A673 (cell line): ENCODE measurements at regions not wholly inside any gene's neighbourhood (a gene's known extent, or its start where the extent isn't known, plus 50 kb on each side); places are given as distances from the start of the nearest gene placed in this dataset.

Experiments used
- CTCF ChIP-seq: fragments of 300-800, 200-600 bp; sonication (generic); conservative IDR thresholded peaks from 2 replicates; pipeline ENCODE4 v1.5.1; 2017; ENCODE audit warnings: low read depth, mild to moderate bottlenecking, antibody characterized with exemption, low read length, moderate library complexity, mixed read lengths
- EZH2 ChIP-seq: fragments of 200-600 bp; sonication (generic); IDR thresholded peaks from 2 replicates; pipeline ENCODE4 v1.6.1; 2017; ENCODE audit warnings: borderline replicate concordance, low read depth, mild to moderate bottlenecking, mixed read lengths, antibody characterized with exemption, low read length; ENCODE audit not compliant: poor library complexity, severe bottlenecking

- no peak for TF ChIP-seq CTCF
- TF ChIP-seq EZH2: no peak
Measured at GRCh38 chr1:189697113-189697512, 780.6 kb downstream of the BRINP3 start.
